CD14-positive monocyte (primary cell): ENCODE measurements at regions not wholly inside any gene's neighbourhood (a gene's known extent, or its start where the extent isn't known, plus 50 kb on each side); places are given as distances from the start of the nearest gene placed in this dataset.

Source experiments
- DNase-seq, 3 donors: peaks; one replicate each; pipeline ENCODE4 v3.0.0-alpha.2; 2011 to 2022
- H2AFZ ChIP-seq: 2 replicates; pipeline ENCODE4 v1.6.0; 2012; ENCODE audit warnings: mild to moderate bottlenecking, low read depth, low read length, inconsistent platforms; ENCODE audit not compliant: insufficient read depth, poor library complexity, severe bottlenecking
- H3K27ac ChIP-seq, 2 donors: 1 replicate in 1 of 2; 2 replicates in 1 of 2; pipeline ENCODE4 v1.5.1; 2012 to 2013; ENCODE audit warnings: low read length in 2 of 2, control low read depth in 1 of 2, inconsistent platforms in 1 of 2, low read depth in 1 of 2, mild to moderate bottlenecking in 1 of 2
- H3K27me3 ChIP-seq, 2 donors: one replicate each; pipeline versions ENCODE4 v1.6.0 to v1.6.1; 2011 to 2013; ENCODE audit warnings: low read length in 2 of 2; ENCODE audit not compliant: control insufficient read depth in 2 of 2, insufficient read depth in 2 of 2
- H3K36me3 ChIP-seq, 2 donors: replicated peaks in 1 of 2; 1 replicate in 1 of 2; 2 replicates in 1 of 2; pipeline versions ENCODE4 v1.5.1 to v1.6.1; 2012 to 2013; ENCODE audit warnings: low read length in 2 of 2, control low read depth in 1 of 2, inconsistent platforms in 1 of 2, mild to moderate bottlenecking in 1 of 2; ENCODE audit not compliant: insufficient read depth in 2 of 2, control insufficient read depth in 1 of 2
- H3K4me1 ChIP-seq, 2 donors: 1 replicate in 1 of 2; 2 replicates in 1 of 2; pipeline versions ENCODE4 v1.5.1 to v1.6.1; 2012 to 2013; ENCODE audit warnings: low read length in 2 of 2, control low read depth in 1 of 2, inconsistent platforms in 1 of 2, mild to moderate bottlenecking in 1 of 2, moderate library complexity in 1 of 2; ENCODE audit not compliant: insufficient read depth in 2 of 2, control insufficient read depth in 1 of 2
- H3K4me2 ChIP-seq: replicated peaks from 2 replicates; pipeline ENCODE3; 2012; ENCODE audit warnings: low read length, moderate library complexity, mild to moderate bottlenecking; ENCODE audit not compliant: poor library complexity, severe bottlenecking; ENCODE audit errors: extremely low read depth
- H3K4me3 ChIP-seq, 3 experiments: fragments of 200-600 bp in 1 of 3; sonication (generic) in 1 of 3; replicated peaks in 1 of 3; 1 replicate in 2 of 3; 2 replicates in 1 of 3; pipeline ENCODE4 v1.5.1; 2011 to 2013; ENCODE audit warnings: low read length in 3 of 3, mild to moderate bottlenecking in 3 of 3, control low read depth in 2 of 3, low read depth in 2 of 3, inconsistent platforms in 1 of 3, moderate library complexity in 1 of 3
- H3K79me2 ChIP-seq: 2 replicates; pipeline ENCODE4 v1.6.0; 2012; ENCODE audit warnings: mild to moderate bottlenecking, control low read depth, inconsistent platforms, low read length, moderate library complexity; ENCODE audit not compliant: insufficient read depth
- H3K9ac ChIP-seq: 2 replicates; pipeline ENCODE4 v1.6.0; 2017; ENCODE audit warnings: low read length, mild to moderate bottlenecking; ENCODE audit not compliant: insufficient read depth, poor library complexity, severe bottlenecking
- H3K9me3 ChIP-seq, 2 donors: replicated peaks in 1 of 2; 1 replicate in 1 of 2; 2 replicates in 1 of 2; pipeline versions ENCODE4 v1.5.1 to v1.6.1; 2012 to 2013; ENCODE audit warnings: low read length in 2 of 2, control low read depth in 1 of 2; ENCODE audit not compliant: control insufficient read depth in 1 of 2, insufficient read depth in 1 of 2
- H4K20me1 ChIP-seq: 2 replicates; pipeline ENCODE4 v1.6.0; 2012; ENCODE audit warnings: mild to moderate bottlenecking, low read length, control low read depth, moderate library complexity; ENCODE audit not compliant: insufficient read depth
- H3K27ac Mint-ChIP-seq, 7 donors: one replicate each; pipeline ENCODE4 v1.8.0; 2020; ENCODE audit warnings: mild to moderate bottlenecking in 7 of 7, mixed read lengths in 7 of 7, moderate library complexity in 6 of 7, inconsistent platforms in 2 of 7
- H3K27me3 Mint-ChIP-seq, 3 donors: one replicate each; pipeline ENCODE4 v1.8.0; 2021 to 2022; ENCODE audit warnings: low read depth in 3 of 3, mild to moderate bottlenecking in 3 of 3, mixed read lengths in 3 of 3, moderate library complexity in 3 of 3, inconsistent platforms in 1 of 3
- H3K36me3 Mint-ChIP-seq, 2 donors: one replicate each; pipeline ENCODE4 v1.8.0; 2020; ENCODE audit warnings: mixed read lengths in 2 of 2, inconsistent platforms in 1 of 2, mild to moderate bottlenecking in 1 of 2
- H3K4me1 Mint-ChIP-seq: one replicate; pipeline ENCODE4 v1.8.0; 2020; ENCODE audit warnings: mild to moderate bottlenecking, mixed read lengths
- H3K4me3 Mint-ChIP-seq, 2 donors: one replicate each; pipeline ENCODE4 v1.8.0; 2020; ENCODE audit warnings: mild to moderate bottlenecking in 2 of 2, mixed read lengths in 2 of 2, moderate library complexity in 1 of 2
- H3K9me3 Mint-ChIP-seq, 7 donors: one replicate each; pipeline ENCODE4 v1.8.0; 2020 to 2022; ENCODE audit warnings: mixed read lengths in 7 of 7, mild to moderate bottlenecking in 6 of 7, moderate library complexity in 6 of 7, inconsistent platforms in 2 of 7
- WGBS: methylation state at CpG from one replicate; pipeline ENCODE4 v1.1.5; 2013; ENCODE audit warnings: missing lambda C conversion rate; ENCODE audit not compliant: insufficient coverage; 5-methylcytosine and 5-hydroxymethylcytosine counted together
- intact Hi-C, 2 donors: fragments of 100-400 bp; cut with micrococcal nuclease; formaldehyde crosslinking; loops; one replicate each; pipeline versions ENCODE4 v1.15.0 to v1.15.1; 2023
- TF ChIP-seq, protein P1 (sequence below): fragments of 200-600 bp; IDR thresholded peaks from one replicate; pipeline ENCODE4 v1.8.0; 2022; ENCODE audit warnings: antibody characterized with exemption, mild to moderate bottlenecking

DNA sequence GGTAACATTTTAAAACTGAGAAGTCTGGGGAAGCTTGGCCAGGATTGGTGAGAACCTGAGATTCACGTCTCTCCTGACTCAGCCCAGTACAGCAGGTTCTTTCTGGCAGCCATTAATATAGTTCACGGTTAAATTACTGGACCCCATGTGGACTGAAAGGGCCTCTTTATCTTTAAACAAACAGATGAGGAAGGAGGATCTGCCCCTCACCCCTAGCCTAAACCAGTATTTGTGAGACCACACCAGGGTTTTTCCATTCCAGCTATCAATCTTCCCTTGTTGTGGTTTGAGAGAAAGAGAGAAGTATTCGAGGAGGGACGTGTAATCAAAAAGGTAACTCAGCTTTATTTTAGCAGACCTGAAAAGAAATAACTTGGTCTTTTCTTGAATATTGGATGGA is 137.1 kb downstream of the PROX1 start:
- H3K79me2 ChIP-seq: no peaks in the 10 kb centered on the region
- Mint-ChIP-seq H3K9me3 (peaks cover 0 to 2% (median 0%) of the 10 kb centered on the region in 7 donors), H3K36me3 (no peaks in the 10 kb centered on the region), H3K27ac (no peak overlapping the region), H3K4me1 (no peaks in the 10 kb centered on the region), H3K27me3 (peaks cover 0 to 2% (median 0%) of the 10 kb centered on the region in 3 donors), H3K4me3 (no peak overlapping the region)
- H3K9me3 ChIP-seq: no peaks in the 10 kb centered on the region
- WGBS: no CpG with 5 or more reads among the region's 4 CpGs
- H3K36me3 ChIP-seq: no peaks in the 10 kb centered on the region
- H3K4me1 ChIP-seq: no peaks in the 10 kb centered on the region
- H3K27ac ChIP-seq: no peak overlapping the region
- no peak for DNase-seq
- no peak overlapping the region for H3K9ac ChIP-seq
- no peak overlapping the region for H3K4me3 ChIP-seq
- TF ChIP-seq, protein P1, sequence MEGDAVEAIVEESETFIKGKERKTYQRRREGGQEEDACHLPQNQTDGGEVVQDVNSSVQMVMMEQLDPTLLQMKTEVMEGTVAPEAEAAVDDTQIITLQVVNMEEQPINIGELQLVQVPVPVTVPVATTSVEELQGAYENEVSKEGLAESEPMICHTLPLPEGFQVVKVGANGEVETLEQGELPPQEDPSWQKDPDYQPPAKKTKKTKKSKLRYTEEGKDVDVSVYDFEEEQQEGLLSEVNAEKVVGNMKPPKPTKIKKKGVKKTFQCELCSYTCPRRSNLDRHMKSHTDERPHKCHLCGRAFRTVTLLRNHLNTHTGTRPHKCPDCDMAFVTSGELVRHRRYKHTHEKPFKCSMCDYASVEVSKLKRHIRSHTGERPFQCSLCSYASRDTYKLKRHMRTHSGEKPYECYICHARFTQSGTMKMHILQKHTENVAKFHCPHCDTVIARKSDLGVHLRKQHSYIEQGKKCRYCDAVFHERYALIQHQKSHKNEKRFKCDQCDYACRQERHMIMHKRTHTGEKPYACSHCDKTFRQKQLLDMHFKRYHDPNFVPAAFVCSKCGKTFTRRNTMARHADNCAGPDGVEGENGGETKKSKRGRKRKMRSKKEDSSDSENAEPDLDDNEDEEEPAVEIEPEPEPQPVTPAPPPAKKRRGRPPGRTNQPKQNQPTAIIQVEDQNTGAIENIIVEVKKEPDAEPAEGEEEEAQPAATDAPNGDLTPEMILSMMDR: no peak
- H3K27me3 ChIP-seq: no peaks in the 10 kb centered on the region
- intact Hi-C loops: no loop called here
- H3K4me2 ChIP-seq: no peak overlapping the region
- H4K20me1 ChIP-seq: no peaks in the 10 kb centered on the region
- H2AFZ ChIP-seq: no peak overlapping the region

DNA sequence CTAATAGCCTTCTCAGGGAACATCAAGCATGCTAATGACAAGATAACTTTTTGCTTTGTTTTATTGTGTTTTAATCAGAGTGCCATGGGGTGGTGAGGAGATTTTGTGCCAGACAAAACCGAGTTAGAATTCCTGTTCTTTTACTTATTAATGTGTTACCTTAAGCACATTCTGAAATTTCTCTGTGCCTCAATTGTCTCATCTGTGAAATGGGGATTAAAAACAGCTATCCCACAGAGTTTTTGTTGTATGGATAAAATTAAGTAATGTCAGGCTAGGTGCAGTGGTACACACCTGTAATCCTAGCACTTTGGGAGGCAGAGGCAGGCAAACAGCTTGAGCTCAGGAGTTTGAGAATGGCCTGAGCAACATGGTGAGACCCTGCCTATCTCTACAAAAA is 138.0 kb downstream of the PROX1 start:
- no peaks in the 10 kb centered on the region for H3K27me3 ChIP-seq
- intact Hi-C loops: no loop called here

More for the DNA sequence above, 138.0 kb downstream of the PROX1 start:
- no peaks in the 10 kb centered on the region for H3K4me1 ChIP-seq
- H3K27ac Mint-ChIP-seq: no peak overlapping the region
- H3K4me3 ChIP-seq: no peak overlapping the region
- H3K27ac ChIP-seq: no peak overlapping the region
- H2AFZ ChIP-seq: no peak overlapping the region
- H3K27me3 Mint-ChIP-seq: peaks cover 0 to 2% (median 0%) of the 10 kb centered on the region in 3 donors
- no peaks in the 10 kb centered on the region for H3K36me3 Mint-ChIP-seq
- no CpG with 5 or more reads among the region's 1 CpG for WGBS
- H3K9ac ChIP-seq: no peak overlapping the region
- no peaks in the 10 kb centered on the region for H3K36me3 ChIP-seq
- peaks cover 0 to 2% (median 0%) of the 10 kb centered on the region in 7 donors for H3K9me3 Mint-ChIP-seq
- DNase-seq: no peak
- H3K4me2 ChIP-seq: no peak overlapping the region
- H3K4me1 Mint-ChIP-seq: no peaks in the 10 kb centered on the region
- no peak overlapping the region for H3K4me3 Mint-ChIP-seq
- H3K9me3 ChIP-seq: no peaks in the 10 kb centered on the region
- H4K20me1 ChIP-seq: no peaks in the 10 kb centered on the region
- TF ChIP-seq, protein P1: no peak
- no peaks in the 10 kb centered on the region for H3K79me2 ChIP-seq
